ENCODE measurements at regions not wholly inside any gene's neighbourhood (a gene's known extent, or its start where the extent isn't known, plus 50 kb on each side); places are given as distances from the start of the nearest gene placed in this dataset.

DNA sequence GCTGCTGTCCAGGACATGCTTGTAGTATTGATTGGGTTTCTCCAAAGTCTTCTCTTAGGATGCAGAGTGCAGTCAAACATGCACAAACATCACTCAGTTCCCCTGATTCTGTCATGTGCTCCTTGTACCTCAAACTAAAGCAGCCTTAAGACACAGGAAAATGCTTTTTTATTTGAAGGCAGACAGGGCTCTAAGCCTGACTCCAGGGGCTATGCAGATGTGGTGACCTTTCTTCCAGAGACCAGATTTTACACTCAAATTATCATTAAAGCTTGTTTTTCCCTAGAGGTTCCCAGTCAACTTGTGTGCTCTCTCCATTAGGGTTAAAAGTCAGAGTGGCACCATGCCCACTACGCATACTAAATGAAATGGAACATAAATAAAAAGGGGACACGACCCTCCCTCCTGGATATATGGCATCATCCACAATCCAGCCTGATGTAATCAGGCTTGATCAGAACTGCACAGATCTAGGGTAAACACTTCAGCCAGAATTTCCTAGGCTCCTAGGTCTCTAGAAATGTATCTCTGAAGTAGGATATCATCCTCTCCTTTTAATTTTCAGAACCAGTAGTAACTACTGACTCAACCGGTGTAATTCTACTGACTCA, 771.1 kb downstream of the NR2F1-AS1 start:
- no peak for DNase-seq (ENCODE audit: low read depth in 2 of 2)

DNA sequence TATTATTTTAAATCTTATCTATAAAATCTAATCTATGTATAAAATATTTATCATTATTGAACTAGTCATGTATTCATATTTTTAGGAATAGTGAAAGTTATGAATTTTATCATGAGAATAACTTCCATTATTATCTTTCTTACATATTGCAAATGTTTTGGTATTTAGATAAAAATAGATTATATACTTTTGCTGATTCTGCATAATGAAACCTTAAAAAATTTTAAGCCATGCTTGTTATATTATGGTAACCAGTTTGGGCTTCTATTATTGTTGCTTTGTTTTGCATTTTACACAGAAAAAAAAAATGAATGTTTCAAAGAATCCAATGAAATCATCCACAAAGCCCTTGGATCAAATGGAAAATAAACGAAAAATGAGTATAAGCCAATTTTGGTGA, 772.5 kb downstream of the NR2F1-AS1 start:
- DNase-seq (ENCODE audit: low read depth in 2 of 2): no peak

DNA sequence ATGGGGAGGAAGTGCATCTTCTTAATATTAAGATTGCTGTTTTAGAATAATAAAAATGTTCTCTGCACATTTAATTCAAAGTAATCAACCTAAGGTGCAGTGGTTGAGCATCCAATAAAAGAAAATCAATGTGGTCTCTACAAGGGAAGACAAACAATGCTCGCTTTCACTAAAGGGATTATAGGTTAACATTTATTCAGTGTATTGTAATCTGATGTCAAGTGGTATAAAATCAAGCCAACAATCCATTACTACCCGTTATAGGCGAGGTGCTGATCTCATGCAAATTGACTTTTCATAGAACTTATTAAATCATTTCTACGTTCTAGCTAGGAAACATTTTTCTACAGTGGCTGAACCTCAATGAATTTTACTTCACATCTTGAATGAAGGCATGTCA, 773.9 kb downstream of the NR2F1-AS1 start:
- DNase-seq (ENCODE audit: low read depth in 2 of 2): no peak

DNA sequence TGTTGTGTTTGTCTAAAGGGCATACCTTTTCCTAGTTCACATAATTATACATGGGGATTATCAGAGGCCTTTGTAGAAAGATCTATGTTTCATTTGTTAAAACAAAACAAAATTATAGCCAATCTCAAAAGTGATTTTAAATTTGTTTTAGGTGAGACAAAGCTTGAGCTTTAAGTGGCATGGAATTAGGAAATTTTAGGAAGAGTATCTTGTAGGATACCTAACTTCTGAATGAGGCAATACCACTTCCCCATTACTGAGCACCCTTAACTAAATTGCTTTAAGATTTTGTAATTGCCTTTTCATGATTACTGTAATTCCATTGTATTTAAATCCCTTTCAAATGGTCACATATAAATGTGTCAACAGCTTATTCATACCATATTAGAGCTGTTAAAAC, 775.6 kb downstream of the NR2F1-AS1 start:
- DNase-seq (ENCODE audit: low read depth in 2 of 2): no peak

DNA sequence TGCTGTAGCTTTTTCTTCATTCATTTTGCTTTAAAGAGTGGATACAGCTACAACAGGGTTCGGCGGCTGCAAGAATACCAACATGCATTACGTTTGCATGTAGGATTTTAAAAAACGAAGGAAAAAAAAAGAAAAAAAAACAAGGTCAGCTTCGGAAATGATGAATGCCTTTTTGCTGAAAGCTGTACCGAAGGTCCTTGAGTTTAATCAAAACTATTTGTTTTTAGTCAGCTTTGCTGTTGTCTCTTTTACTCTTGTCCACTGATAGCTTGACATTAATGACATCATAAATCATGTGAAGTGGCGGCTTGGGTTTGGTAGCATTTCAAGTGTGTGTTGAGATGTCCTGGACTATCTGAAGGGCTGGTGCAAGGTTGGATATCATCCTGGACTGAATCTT, 779.1 kb downstream of the NR2F1-AS1 start:
- DNase-seq (ENCODE audit: low read depth in 2 of 2): no peak

DNA sequence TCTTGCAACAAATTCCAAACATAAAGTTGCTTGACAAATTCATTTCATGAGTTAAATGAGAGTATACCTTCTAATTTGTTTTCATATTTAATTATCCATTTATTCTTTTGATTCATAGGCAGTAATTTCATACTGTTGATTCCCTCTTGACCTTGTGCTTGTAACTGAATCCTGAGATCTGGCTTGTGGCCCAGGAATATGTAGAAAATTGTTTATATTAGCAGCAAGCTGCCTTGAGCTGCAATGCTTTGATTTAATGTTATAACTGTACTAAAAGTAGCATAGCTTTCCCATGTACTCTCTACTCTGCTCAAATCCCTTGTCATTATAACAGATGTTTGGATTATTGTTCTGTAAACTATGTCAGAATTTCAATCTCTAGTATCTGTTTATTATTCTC, 780.7 kb downstream of the NR2F1-AS1 start:
- DNase-seq (ENCODE audit: low read depth in 2 of 2): no peak

DNA sequence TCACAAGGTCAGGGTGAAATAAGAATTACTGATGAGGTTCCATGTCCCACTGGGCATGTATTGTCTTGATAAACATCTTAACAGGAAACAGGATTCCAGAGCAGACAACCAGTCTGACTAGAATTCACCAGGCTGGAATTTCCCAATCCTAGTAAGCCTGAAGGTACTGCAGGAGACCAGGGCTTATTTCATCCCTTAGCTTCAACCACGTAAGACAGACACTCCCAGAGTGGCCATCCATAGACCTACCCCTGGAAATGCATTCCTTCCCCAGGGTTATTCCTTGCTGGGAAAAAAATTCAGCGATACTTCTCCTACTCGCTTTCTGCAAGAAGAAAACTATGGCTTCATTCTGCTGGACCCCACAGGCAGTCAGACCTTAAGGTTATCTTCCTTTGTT, 785.4 kb downstream of the NR2F1-AS1 start:
- DNase-seq (ENCODE audit: low read depth in 2 of 2): no peak

DNA sequence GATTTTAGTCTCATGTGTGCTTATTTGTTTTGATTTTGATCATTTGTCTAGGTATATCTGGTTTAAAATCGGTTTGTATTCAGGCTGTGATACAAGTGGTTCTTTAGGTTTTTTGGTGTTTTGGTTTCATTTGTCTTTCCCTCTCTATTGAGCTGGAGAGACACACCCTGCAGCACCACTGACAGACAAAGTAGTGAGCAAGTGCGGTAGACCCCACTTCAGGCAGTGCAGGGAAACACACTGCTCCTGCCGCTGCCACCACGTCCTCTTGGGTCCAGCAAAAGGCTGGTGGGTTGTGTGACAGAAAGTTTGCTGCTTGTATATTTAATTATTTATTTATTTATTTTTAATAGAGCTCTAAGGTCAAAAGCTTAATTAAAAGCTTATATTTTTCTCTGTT, 801.0 kb downstream of the NR2F1-AS1 start:
- DNase-seq (ENCODE audit: low read depth in 2 of 2): no peak

DNA sequence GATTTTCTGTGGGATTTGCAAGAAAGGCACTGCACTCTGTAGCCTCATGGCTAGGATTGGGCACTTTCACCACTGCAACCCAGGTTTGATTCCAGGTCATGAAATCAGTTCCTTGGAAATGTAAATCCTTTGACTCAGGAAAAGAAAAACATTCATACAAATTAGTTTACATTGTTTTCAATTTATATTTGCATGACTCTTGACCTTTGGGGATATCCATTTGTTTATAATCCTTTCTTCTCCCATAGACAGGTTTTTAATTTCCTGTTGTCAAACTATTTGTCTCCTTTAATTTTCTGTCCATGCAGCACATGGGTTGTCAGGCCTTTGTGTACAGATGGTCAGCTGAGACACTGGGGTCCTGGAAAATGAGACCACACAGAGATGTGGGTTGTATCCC, 801.5 kb downstream of the NR2F1-AS1 start:
- DNase-seq (ENCODE audit: low read depth in 2 of 2): no peak

DNA sequence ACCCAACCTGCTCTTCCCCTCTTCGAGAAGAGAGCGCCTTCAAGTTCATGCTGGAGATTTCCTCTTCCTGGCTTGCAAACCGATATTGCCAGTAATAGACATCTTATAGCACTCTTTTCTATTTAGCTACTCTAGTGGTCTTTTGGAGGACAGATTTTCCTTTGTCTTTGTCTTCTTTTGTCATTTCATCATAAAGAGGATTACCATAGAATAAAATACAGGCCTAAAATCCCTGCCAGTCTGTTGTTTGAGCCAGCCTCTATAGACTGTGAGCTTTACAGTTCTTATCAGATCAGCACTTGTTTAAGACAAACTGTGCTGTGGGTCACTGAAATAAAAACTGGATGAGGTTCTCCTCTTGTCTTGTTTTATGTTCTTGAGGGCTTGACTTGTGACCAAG, 802.8 kb downstream of the NR2F1-AS1 start:
- no peak for DNase-seq (ENCODE audit: low read depth in 2 of 2)

DNA sequence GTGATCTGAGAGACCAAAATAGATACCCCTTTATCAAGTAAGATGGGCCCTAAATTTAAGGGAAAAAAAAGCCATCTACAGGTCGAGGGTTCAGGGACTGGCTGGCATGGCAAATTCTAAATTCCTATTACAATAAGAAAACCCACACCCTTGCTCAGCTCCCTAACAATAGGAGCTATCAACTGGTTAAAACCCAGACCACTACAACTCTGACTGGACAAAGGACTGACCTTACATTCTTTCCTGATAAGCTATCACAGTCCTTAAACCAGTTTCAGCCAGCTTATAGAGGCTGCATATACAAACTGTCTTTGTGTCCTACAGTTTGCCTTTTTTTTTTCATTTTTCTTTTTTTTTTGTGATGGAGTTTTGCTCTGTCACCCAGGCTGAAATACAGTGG, 803.6 kb downstream of the NR2F1-AS1 start:
- DNase-seq (ENCODE audit: low read depth in 2 of 2): no peak

DNA sequence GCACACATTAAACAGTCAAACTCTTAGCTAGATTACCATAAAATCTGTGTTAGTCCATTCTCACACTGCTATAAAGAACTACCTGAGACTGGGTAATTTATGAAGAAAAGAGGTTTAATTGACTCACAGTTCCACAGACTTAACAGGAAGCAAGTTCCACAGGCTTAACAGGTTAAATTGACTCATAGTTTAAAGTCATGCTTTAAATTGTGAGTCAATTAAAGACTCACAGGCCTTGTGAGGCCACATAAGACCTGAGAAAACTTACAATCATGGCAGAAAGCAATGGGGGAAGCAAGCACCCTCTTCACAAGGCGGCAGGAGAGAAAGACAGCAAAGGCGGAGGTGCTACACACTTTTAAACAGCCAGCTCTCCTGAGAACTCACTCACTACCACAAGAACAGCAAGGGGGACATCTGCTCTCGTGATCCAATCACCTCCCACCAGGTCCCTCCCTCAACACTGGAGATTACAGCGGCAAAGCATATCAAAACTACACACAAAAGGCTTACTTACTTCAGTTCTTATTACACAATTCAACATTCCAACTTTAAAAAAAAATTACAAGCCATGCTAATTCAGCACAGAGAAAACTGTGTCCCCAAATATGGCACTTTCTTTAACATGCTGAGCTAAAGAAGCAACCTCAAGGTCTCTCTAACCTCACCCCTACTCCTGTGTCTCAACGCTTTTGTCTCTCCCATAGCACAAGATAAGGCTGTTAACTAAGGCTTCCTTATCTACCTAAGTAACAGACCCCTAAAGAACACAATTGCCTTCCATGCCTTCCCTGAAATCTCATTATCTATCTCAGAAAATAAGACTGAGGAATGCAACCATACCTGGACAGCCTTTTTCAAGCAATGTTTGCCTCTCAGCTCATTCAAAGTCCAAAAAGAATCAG, 805.1 kb downstream of the NR2F1-AS1 start:
- DNase-seq (ENCODE audit: low read depth in 2 of 2): no peak

DNA sequence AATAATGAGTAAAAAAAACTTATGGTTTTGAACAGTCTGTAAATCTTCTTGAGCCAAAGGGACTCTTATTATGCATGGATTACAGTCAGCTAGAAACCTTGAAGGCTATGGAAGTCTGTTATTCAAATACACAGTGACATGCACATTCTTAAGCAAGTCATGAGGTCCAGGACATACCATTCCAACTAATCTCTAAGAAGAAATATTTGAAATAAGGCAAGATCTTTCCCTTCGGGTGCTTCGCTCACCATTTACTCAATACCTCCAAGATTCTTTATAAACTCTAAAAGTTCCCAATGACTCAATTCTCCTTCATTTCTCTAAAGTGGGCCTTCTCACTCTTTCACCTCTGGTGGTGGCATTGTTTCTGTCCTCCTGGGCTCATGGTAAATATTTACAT, 811.0 kb downstream of the NR2F1-AS1 start:
- DNase-seq (ENCODE audit: low read depth in 2 of 2): no peak

DNA sequence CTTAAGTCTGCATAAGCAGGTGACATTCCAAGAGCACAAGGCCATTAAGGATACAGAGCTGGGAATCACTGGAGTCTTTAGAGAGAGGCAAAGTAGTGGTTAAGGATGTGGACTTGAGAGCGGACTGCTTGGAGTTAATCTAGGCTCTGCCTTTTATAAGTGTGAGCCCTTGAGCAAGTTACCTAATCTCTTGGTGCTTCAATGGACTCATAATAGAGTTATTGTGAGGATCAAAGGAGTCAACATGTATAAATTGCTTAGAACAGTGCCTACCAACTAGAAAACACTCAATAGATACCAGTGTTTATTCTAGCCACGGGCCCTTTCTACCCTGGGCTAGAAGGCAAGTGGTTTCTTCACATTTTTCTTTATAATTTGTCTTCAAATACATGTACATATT, 819.4 kb downstream of the NR2F1-AS1 start:
- DNase-seq (ENCODE audit: low read depth in 2 of 2): no peak

DNA sequence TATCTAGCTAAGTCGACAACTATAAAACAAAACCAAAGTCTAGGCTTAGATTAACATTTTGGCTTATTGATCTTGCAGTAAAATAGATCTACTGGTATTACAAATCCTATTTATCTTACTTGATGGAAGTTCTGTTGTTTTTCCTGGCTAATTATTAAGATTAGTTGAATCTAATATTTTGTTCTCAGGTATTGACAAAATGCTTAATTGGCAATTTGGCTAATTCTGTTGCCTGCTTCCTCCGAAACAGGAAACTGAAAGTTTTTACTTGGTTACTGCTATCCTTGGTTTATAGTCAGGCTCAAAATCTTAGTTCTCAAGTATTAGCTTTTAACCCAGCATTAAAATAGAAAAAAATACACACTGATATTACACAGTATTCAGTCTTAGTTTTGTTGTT, 820.5 kb downstream of the NR2F1-AS1 start:
- no peak for DNase-seq (ENCODE audit: low read depth in 2 of 2)

DNA sequence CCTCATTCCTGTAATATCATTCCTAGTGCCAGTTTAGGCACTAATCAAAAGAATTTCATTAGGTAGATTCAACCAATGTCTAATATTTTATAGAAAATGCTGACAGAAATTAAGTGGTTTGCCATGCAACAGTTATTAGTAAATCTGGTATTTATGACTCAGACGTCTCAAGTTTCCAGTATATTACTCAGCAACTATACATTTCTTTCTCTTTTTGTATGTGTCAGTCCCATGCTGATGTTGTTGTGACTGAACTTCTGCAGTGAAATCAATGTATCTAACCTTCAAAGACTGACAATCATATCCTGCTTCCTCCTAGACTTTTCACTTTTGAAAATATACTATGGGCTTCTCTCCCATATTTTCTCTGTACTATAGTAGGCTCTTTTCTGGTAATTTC, 822.5 kb downstream of the NR2F1-AS1 start:
- DNase-seq (ENCODE audit: low read depth in 2 of 2): no peak

DNA sequence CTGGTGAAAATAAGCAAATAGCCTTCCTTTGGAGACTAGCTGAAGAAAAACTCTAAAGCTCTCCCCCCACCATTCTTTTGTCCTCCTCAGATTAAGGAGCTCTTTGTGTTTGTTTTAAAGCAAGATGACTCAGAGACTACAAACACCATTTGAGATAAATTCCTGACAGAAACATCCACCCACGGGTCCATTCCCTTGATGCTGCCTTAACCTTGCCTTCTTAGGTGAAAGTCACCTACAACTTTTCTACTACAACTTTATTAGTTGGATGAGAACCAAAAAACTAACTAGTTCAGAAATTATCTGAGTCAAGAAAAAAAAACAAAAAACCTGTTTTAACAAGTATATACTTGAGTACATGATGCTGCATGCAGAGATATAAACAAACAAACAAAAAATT, 831.1 kb downstream of the NR2F1-AS1 start:
- no peak for DNase-seq (ENCODE audit: low read depth in 2 of 2)

DNA sequence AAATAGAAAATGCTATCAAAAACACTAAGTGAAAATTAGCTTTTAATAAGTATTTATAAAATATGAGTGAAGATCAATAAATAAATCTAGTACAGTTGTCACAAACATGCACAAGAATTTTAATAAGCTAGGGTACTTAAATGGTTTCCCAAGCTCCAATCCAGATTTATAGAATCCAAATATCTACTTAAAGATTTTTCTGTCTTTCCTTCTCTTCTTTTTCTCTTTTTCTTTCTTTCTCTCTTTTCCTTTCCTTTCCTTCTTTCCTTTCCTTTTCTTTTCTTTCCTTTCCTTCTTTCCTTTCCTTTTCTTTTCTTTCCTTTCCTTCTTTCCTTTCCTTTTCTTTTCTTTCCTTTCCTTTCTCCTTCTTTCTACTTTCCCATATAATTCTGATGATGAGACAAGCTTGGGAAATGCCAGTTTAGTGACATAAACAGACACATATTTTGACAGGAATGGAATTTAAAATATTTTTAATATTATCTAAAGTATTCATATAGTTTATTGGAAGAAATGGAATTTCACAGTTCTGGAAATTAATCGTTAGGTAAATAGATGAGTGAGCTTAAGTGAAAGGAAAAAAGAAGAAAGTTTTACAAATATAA, 832.8 kb downstream of the NR2F1-AS1 start:
- no peak for DNase-seq (ENCODE audit: low read depth in 2 of 2)

DNA sequence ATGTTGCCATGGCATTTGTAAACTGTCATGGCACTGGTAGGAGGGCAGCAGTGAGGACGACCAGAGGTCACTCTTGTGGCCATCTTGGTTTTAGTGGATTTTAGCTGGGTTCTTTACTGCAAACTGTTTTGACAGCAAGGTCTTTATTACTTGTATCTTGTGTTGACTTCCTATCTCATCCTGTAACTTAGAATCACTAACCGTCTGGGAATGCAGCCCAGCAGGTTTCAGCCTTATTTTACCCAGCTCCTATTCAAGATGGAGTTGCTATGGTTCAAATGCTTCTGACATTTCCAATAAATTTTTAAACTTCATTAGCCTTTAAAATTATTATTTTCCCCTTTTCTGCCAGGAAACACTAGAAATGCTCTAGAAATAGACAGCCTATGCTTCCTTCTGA, 839.1 kb downstream of the NR2F1-AS1 start:
- no peak for DNase-seq (ENCODE audit: low read depth in 2 of 2)

DNA sequence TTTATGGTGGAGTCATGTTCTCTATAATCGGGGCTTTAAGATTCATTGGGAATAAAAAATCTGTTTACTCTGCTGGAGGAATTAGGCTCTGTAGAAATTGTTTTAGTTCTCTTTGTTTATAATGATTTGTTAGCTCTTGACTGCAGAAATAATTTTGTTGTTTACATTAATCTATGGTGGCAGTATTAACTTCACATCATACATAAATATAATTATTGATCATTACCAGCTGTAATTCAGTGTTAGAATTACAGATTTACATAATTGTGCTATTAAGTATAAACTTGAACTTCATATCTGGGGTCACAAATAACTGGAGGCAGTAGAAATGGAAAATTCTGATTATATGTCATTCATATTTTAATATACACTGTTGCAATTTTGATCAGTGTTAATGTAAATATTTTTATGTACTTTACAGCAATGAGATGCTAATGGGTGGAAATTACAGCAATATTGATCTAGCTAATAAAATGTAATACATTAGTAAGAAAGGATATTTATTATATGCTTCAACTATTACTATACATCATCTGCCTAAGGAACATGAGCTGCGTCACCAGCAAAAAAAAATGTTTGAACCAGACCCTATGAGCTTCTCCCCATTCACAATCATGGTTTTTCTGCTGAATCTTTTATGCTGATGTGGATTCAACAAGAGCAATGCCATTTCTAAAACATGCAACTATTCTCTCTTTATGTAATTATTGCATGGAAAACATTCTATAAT, 846.6 kb downstream of the NR2F1-AS1 start:
- no peak for DNase-seq (ENCODE audit: low read depth in 2 of 2)

DNA sequence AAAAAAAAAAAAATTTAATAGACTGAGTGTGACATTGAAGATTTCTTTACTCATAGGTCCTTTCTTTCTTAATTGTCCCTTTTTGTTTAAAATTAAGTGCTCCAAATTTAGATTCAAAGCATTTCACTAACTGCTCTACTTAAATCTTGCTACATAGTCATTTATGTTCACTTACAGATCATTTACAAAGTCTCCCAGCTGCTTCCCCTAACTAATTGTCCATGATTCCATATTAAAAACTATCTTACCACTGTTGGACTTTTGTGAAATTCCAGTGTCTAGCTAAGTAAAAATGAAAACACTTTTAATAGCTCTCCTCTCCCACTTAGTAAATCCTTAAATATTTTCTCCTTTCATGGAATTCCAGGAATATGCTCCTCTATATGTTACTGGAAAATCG, 850.5 kb downstream of the NR2F1-AS1 start:
- DNase-seq (ENCODE audit: low read depth in 2 of 2): no peak

DNA sequence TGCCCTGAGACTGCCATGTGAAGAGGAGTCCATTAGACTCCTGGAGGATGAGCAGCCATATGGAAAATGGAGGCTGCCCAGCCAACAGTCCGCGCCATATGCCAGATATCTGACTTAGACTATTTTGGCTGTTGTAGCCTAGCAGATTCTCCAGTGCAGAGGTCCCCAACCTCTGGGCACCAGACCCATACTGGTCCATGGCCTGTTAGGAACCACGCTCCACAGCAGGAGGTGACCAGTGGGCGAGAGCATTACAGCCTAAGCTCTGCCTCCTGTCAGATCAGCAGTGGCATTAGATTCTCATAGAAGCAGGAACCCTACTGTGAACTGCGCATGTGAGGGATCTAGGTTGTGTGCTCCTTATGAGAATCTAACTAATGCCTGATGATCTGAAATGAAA, 851.9 kb downstream of the NR2F1-AS1 start:
- no peak for DNase-seq (ENCODE audit: low read depth in 2 of 2)
